Stomach (tissue), 4 donors: ENCODE measurements at regions not wholly inside any gene's neighbourhood (a gene's known extent, or its start where the extent isn't known, plus 50 kb on each side); places are given as distances from the start of the nearest gene placed in this dataset.

ENCODE experiments used
- CTCF ChIP-seq, 7 experiments: fragments of 450-650 bp in 4 of 7; fragments of 200-600 bp in 3 of 7; sonication (generic) in 3 of 7; IDR thresholded peaks; one replicate each; pipeline ENCODE4 v1.5.1; 2016 to 2019; ENCODE audit warnings: antibody characterized with exemption in 7 of 7, control low read depth in 2 of 7, mild to moderate bottlenecking in 1 of 7
- EP300 ChIP-seq: sonication (generic); formaldehyde crosslinking; IDR thresholded peaks from one replicate; pipeline ENCODE4 v1.6.1; 2017; ENCODE audit warnings: antibody characterized with exemption
- POLR2A ChIP-seq, 4 donors: fragments of 450-650 bp; IDR thresholded peaks; one replicate each; pipeline ENCODE4 v1.6.1; 2016; ENCODE audit warnings: antibody characterized with exemption in 4 of 4, control low read depth in 2 of 4, mild to moderate bottlenecking in 1 of 4, moderate library complexity in 1 of 4

- no peak for TF ChIP-seq CTCF (IDR thresholded peaks at IDR 0.05)
- TF ChIP-seq EP300 = no peak
- TF ChIP-seq POLR2A (IDR thresholded peaks at IDR 0.05) = no peak
Observed at GRCh38 chr11:82003024-82003423, 730.6 kb downstream of the FAM181B start.
